ENCODE measurements at regions not wholly inside any gene's neighbourhood (a gene's known extent, or its start where the extent isn't known, plus 50 kb on each side); places are given as distances from the start of the nearest gene placed in this dataset.
"Not testable (repeated sequence)": the region's sequence is repeated elsewhere in the genome, so short reads cannot be mapped to it uniquely, and the experiment has no call there.

DNA sequence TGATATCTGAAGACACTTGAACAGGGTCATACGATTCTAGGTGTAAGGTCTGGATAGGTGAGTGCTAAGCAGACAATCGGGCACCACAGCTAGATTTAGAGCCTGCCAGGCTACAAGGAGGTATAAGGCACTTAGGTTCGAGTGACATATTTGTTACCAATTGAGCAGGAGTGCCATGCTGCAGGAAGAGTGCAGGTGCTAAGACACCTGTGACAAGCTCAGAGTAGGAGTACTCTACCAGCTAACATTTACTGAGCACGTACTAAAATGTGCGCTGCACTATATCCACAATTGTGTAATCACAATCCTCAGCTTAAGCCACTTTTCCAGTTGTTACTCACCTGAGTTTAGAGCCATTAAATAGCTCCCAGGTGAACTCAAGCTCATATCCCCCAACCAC is 227.8 kb upstream of the MOCS1 start:
- in situ Hi-C loops (cut with HindIII; ENCODE audit: low sequenced_read_pairs), result loop anchor here (5.0 kb wide), 1 partner anchor 75 kb away; no protein-coding TSS in a partner anchor

- in situ Hi-C loops (cut with HindIII; ENCODE audit: low sequenced_read_pairs), result loop anchor here (5.0 kb wide), 1 partner anchor 76 kb away; no protein-coding TSS in a partner anchor
These were observed 226.6 kb upstream of the MOCS1 start for GRCh38 chr6:40160826-40161225.

DNA sequence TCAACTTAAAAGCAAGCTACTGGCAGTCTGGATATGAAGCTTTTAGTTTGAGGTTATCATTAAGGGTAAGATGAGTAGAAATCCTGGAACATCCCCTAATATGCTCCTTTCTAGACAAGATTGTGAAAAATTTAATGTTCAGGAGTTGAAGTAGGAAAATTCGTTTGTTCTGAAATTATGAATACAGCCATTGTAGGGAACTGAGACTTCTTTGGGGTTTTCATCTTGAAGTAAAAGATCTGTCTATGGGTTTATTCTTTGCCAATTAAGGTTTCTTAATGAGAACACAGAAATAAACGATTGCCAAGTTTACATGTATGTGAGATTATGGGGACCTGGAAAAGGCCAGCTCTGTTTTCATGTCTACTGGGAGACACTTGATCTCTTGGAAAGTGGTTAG is 225.6 kb upstream of the MOCS1 start:
- in situ Hi-C loops (cut with HindIII; ENCODE audit: low sequenced_read_pairs), result loop anchor here (5.0 kb wide), 1 partner anchor 77 kb away; no protein-coding TSS in a partner anchor

- in situ Hi-C loops (cut with HindIII; ENCODE audit: low sequenced_read_pairs), result no loop called here
These were observed 218.6 kb upstream of the MOCS1 start for GRCh38 chr6:40152701-40153436.

GRCh38 chr6:40152196-40152595 is 217.9 kb upstream of the MOCS1 start:
- in situ Hi-C loops (cut with HindIII; ENCODE audit: low sequenced_read_pairs), result no loop called here

DNA sequence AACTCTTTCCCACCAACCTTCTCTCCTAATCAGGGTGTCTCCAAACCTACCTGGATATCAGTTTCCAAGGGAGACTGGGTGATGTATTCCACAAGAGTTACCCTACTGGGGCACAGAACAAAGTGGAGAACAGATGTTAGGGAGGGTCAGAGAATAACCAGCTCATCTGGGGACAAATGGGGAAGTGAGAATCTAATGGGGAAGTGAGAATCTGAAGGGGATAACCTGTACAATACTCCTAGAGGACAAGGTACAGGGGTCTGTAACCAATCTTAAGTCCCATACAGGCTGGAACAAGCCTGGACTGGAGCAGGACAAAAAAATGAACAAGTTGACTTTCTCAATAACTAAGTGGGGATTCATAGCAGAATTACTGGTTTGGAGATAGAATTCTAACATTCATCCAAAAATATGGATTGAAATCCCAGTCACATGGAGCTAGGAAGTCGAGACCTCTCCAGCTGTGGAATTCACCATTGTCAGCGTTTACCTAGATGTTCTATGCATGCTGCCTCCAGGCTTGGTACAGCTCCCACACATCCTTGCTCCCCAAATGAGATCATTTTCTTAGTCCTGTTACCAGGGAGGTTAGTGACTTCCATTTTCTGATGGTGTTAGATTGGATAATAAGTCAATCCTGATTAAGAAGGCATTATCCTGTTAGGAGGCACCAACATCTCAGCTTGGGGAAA is 214.8 kb upstream of the MOCS1 start:
- in situ Hi-C loops (cut with HindIII; ENCODE audit: low sequenced_read_pairs), result no loop called here

DNA sequence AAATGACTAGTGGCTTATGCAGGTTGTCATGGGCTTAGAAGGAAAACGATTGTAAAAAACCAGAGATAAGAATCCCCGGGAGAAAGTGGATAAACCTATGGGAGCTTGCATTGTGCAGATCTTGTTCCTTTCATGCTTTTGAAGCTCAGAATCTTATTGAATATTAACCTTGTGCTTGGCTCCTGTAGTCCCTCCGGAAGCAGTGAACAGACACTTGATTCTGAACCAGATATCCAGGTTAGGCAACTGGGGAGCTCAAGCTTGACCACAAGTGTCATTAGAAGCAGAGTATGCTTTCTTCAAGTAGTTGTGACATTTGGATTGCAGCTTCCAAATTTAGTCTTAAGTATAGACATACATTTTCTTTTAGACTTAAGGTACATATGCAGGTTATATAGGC is 212.6 kb upstream of the MOCS1 start:
- in situ Hi-C loops (cut with HindIII; ENCODE audit: low sequenced_read_pairs), result no loop called here

DNA sequence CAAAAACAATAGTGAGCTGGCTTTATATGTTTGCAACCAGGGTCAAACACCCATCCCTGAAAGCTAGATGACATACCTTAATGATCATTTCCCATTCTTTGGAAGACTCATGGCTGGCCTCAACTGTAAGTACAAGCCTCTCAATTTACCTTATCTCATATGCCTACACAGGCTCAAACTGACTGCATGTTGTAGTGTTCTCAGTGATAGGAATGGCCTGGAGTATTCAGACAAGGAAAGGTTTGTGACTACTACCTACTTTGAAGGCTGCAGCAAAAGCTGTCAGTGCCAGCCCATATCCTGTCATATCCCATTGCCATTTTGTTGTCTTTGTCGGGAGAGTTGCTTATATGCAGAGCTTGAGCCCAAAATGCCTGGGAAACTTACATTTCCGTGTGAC is 205.2 kb upstream of the MOCS1 start:
- in situ Hi-C loops (cut with HindIII; ENCODE audit: low sequenced_read_pairs), result no loop called here

DNA sequence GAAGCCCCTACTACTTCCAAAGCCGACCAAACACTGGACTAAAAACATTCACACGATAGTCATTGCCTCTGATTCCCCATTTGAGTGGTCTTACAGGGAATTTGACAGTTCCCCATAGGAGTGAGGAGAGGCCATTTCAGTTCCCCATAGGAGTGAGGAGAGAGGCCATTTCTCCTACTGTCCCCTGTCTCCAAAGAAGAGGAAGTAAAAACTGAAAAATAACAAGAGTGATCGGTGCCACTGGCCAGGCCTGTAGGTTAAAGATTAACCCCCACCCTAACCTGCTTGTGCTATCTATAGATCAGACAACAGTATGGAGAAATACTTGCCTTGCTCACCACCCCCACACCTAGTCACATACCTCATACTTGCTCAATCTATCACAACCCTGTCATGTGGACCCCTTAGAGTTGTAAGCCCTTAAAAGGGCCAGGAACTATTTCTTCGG is 204.0 kb upstream of the MOCS1 start:
- in situ Hi-C loops (cut with HindIII; ENCODE audit: low sequenced_read_pairs), result no loop called here

DNA sequence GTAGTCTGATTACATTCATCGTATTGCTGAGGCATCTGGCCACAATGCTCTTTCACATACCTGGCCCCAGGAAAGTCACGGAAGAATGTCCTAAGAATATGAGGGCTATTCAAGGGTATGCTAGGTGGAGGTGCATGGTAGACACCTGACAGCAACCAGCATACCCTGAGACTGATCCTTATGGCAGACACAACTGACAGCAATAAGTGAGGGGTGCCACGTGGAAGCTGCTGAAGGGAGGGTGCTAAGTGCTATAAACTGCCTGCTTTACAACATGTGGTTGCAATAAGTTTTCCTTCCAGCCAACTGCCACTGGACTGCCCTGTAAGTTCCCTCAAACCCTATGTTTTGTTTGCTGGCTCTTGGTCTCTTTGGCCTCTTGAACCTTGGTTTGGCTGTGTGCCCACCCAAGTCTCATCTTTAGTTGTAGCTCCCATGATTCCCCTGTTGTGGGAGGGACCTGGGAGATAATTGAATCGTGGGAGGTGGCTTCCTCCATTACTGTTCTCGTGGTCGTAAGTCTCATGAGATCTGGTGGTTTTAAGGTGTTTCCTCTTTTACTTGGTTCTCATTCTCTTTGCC is 201.3 kb upstream of the MOCS1 start:
- in situ Hi-C loops (cut with HindIII; ENCODE audit: low sequenced_read_pairs), result no loop called here

- in situ Hi-C loops (cut with HindIII; ENCODE audit: low sequenced_read_pairs), result not testable (repeated sequence)
These were observed 199.7 kb upstream of the MOCS1 start for GRCh38 chr6:40133981-40134380.

DNA sequence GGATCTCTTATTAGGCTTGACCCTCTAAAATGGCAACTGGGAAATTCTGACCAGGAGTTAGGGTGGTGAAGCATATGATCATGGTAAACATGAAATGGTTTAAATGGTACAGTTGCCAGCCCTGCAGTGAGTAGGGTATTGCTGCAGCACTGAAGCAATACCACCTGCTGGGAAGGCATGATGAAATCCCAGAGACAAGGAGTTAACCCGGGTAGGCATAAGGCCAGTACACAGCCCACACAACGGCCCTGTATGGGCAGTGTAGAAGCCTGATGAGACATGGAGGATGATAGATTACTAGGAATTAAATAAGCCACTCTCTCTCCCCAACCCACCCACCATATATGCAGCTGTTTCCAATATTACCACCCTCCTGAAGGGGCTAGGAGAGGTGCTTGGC is 197.4 kb upstream of the MOCS1 start:
- in situ Hi-C loops (cut with HindIII; ENCODE audit: low sequenced_read_pairs), result no loop called here

- in situ Hi-C loops (cut with HindIII; ENCODE audit: low sequenced_read_pairs), result no loop called here
These were observed 193.9 kb upstream of the MOCS1 start for GRCh38 chr6:40128127-40128526.

- in situ Hi-C loops (cut with HindIII; ENCODE audit: low sequenced_read_pairs), result no loop called here
These were observed 191.6 kb upstream of the MOCS1 start for GRCh38 chr6:40125680-40126394.

DNA sequence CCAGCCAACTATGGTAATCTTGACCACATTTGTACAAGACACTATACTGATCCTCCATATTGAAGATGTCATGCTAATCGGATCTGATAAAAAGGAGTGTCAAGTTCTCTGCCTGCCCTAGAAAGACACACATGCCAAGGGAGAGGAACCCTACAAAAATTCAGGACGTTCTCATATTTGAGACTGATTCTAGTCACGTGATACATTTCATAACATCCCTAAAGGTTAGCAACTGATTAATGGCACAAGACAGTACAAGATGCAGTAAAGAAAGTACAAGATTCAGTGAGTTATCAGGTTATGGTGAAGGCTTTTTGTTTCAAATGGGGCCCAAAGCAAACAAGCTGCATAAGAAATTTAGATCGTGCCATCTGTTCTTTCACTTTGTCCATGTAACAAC is 190.7 kb upstream of the MOCS1 start:
- in situ Hi-C loops (cut with HindIII; ENCODE audit: low sequenced_read_pairs), result no loop called here

DNA sequence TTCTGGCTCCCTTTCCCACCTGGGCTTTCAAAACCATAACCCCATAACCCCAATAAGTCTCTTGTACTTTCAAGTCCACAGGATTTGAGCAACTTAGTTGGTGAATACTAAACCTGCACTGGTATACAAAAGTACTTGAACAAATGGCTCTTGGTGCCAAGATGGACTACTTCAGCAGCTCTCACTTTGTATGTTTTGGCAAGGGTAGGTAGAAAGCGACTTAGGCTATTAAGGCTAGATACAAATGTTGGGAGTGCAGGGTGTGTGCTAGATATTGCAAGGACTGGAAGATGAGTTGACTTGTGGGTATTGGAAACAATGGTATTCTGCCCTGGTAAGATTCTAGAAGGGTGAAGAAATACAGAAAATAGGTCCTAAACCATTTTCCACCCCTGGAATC is 182.6 kb upstream of the MOCS1 start:
- in situ Hi-C loops (cut with HindIII; ENCODE audit: low sequenced_read_pairs), result loop anchor here (5.0 kb wide), 1 partner anchor 65 kb away; no protein-coding TSS in a partner anchor

GRCh38 chr6:40112350-40112749 is 178.1 kb upstream of the MOCS1 start:
- in situ Hi-C loops (cut with HindIII; ENCODE audit: low sequenced_read_pairs), result no loop called here

DNA sequence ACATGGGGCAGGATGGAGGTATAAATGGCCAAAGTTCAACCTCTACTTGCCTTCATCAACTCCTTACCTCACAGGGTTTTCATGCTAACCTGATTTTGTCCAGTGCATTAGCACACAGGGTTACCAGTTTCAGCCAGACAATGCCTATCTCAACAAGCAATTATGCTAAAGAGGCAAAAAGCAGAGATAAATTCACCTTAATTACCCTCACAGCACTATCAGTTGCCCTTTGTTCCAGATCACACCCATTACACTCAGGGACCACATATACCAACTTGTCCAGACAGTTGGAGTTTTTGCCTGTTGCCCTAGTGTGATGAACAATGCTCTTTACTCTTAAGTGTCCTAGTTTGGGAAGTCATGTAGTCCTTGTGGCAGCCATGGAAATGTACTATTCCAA is 174.5 kb upstream of the MOCS1 start:
- in situ Hi-C loops (cut with HindIII; ENCODE audit: low sequenced_read_pairs), result no loop called here

DNA sequence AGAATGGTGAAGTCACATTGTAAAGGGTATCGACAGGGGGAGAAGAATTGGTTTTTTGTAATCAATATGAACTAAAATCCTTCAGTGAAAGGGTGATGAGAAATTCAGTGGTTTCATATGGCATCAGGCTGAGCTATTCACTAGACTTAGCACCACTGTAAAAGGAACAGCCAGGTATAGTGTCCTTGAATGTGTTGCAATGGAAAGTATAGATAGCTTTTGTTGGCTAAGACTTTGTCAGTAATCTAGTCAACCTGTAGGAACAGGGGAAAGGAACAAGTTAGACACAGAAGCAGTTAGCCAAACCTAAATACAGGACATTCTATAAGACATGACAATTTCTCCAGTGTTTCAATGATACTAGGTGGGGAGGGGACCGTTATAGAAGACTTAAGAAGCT is 172.6 kb upstream of the MOCS1 start:
- in situ Hi-C loops (cut with HindIII; ENCODE audit: low sequenced_read_pairs), result no loop called here

DNA sequence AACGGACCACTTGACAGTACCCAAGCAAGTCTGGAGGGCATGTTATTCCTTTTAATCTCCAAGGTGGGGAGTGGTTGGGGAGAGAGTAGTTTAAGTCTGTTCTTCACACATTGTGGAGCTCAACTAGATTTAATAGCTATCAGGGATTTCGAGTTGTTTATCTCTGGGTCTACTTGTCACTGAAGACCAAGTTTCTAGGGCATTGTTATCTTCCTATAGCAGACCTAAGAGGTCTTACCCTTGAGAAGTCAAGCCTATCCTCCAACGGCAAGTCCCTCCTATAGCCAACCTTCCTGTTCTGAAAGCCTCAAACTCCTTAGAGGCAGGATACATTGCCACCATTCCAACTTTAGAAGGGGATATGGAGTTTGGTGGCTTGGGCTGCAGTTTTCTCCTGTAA is 164.5 kb upstream of the MOCS1 start:
- in situ Hi-C loops (cut with HindIII; ENCODE audit: low sequenced_read_pairs), result no loop called here

DNA sequence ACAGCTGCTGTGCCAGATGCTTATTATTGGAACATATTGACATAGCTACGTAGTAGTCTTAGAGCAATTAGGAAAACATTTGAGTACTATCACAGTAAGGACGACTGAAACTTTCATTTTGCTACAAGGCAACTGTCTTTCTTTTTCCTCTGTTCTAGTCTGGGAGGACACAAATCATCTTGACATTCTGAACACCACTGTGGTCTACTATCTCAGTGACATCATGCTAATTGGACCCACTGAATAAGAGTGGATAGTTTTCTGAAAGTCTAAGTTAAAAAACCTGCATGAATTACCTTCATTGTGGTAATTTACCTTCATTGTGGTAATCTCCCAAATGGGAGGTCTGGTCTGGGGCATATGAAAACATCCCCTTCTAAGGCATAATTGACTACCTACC is 163.3 kb upstream of the MOCS1 start:
- in situ Hi-C loops (cut with HindIII; ENCODE audit: low sequenced_read_pairs), result no loop called here
